ENCODE measurements at regions not wholly inside any gene's neighbourhood (a gene's known extent, or its start where the extent isn't known, plus 50 kb on each side); places are given as distances from the start of the nearest gene placed in this dataset.

- TF ChIP-seq TARDBP (IDR thresholded peaks at IDR 0.05; ENCODE audit: borderline replicate concordance) (no peak), EP300 (IDR thresholded peaks at IDR 0.05; ENCODE audit: borderline replicate concordance in 1 of 2, control insufficient read depth in 1 of 2, low read depth in 2 of 2, low read length in 2 of 2) (no peak), SIX5 (IDR thresholded peaks at IDR 0.05; ENCODE audit: low read depth, low read length, severe bottlenecking) (no peak), SMAD5 (IDR thresholded peaks at IDR 0.05; ENCODE audit: low read depth) (no peak), SMARCA5 (IDR thresholded peaks at IDR 0.05) (no peak), YBX1 (IDR thresholded peaks at IDR 0.05) (no peak)
These were observed 163.3 kb downstream of the NUP210 start (continued) for GRCh38 chr3:13256845-13257244.

DNA sequence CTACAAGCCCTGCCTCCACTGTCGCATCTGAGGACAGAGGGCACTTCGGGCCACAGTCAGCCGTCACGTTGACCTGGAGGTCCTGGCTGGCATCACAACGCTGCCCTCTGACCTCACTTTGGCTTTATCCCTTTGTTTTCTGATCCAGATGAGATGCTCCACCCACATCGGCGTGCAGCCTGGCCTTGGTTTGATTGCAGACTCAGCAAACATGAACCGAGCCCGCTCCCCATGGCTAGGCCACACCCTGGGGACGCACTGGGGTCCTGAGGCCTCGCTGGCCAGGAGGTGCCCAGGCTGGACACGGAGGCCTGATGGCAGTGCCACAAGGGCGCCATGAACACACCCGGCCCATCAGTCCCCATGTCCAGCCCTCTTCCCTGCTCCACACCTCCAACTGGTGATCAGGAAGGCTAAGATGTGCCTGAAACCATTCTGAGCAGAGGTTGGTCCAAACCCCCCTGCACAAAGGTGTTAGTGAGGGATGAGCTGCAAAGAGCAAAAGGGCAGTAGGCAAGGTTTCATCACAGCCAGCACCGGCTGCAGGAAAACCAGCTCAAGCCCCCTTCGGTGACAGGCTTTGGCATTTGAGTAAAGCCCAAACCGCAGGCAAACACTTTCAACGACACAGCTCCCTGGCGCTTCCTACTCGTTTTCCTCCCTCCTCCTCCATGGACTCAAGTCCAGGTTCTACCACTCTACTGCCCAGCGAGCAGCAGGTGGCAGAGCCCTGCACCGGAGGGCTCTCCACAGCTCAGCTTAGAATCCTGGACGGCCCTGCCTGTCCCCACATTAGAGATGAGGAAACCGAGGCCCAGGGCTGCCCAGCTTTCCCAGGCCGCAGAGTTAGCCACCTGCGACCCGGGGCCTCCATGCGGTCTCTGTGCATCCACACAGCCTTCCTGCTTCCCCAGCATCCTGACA, 165.8 kb downstream of the NUP210 start:
- no peaks in the 10 kb centered on the region for H3K79me2 ChIP-seq (ENCODE audit: control insufficient read depth, insufficient read depth, low read length)
- H2AFZ ChIP-seq (ENCODE audit: control insufficient read depth, low read depth, low read length), result no peak overlapping the region
- TF ChIP-seq SPI1 (IDR thresholded peaks at IDR 0.05; ENCODE audit: borderline replicate concordance, insufficient read depth, low read depth, low read length), result no peak
- WGBS (ENCODE audit: insufficient coverage, insufficient replicate concordance, low lambda C conversion rate, missing lambda C conversion rate), result 25% methylated on average over 28 of the region's 28 CpGs
- H3K9me3 ChIP-seq (replicated peaks; ENCODE audit: control insufficient read depth, insufficient read depth, low read length), result no peaks in the 10 kb centered on the region
- no peak overlapping the region for H3K4me3 ChIP-seq
- H4K20me1 ChIP-seq (ENCODE audit: control insufficient read depth, insufficient read depth), result no peaks in the 10 kb centered on the region
- DNase-seq (ENCODE audit: low read depth, low spot score) (no peak), ATAC-seq (no peak), FAIRE-seq (no peak)
- BruUV-seq (replicated peaks), result no TSS peak
- intact Hi-C loops (cut with micrococcal nuclease; ENCODE audit: unreplicated experiment) (no loop called here), in situ Hi-C loops (cut with MboI) (no loop called here)
- ChIA-PET POLR2A (no interaction called here), RAD21 (ENCODE audit: unreplicated experiment) (no interaction called here), CTCF (no interaction called here), SMC1A (ENCODE audit: uncharacterized antibody, unreplicated experiment) (interaction anchor here (0.8 kb wide), 1 partner anchor 30 kb away, joined by 3 read pairs; no protein-coding TSS in a partner anchor)
- no peaks in the 10 kb centered on the region for H3K4me1 ChIP-seq (ENCODE audit: control insufficient read depth, insufficient read depth, low read length)
- H3K27me3 ChIP-seq (replicated peaks in 1 of 2; ENCODE audit: control insufficient read depth in 2 of 2, insufficient read depth in 2 of 2, low read length in 1 of 2), result peaks cover 0 to 6% of the 10 kb centered on the region in 2 experiments; a peak in 3 of 4 replicates
- H3K36me3 ChIP-seq (ENCODE audit: control insufficient read depth in 2 of 2, insufficient read depth in 2 of 2, low read length in 1 of 2), result no peaks in the 10 kb centered on the region
- no peak overlapping the region for H3K27ac ChIP-seq (ENCODE audit: control insufficient read depth, insufficient read depth)
- H3K4me2 ChIP-seq (ENCODE audit: control insufficient read depth, insufficient read depth), result no peak overlapping the region
- no peak overlapping the region for H3K9ac ChIP-seq (ENCODE audit: control insufficient read depth, insufficient read depth, low read length)
